Forelimb muscle (tissue), 1 donor: ENCODE measurements at regions not wholly inside any gene's neighbourhood (a gene's known extent, or its start where the extent isn't known, plus 50 kb on each side); places are given as distances from the start of the nearest gene placed in this dataset.

ENCODE experiments used
- DNase-seq: peaks from one replicate; pipeline ENCODE4 v3.0.0-alpha.2; 2013; ENCODE audit warnings: low read depth

GRCh38 chr11:122277493-122277892 is 161.5 kb upstream of the BLID start:
- no peak for DNase-seq

GRCh38 chr11:122276221-122276620 is 160.2 kb upstream of the BLID start:
- DNase-seq: no peak

- DNase-seq: no peak
Observed at GRCh38 chr11:122275508-122275907, 159.5 kb upstream of the BLID start.

- no peak for DNase-seq
Observed at GRCh38 chr11:122273476-122274191, 157.6 kb upstream of the BLID start.

GRCh38 chr11:122271745-122272144 is 155.7 kb upstream of the BLID start:
- no peak for DNase-seq

GRCh38 chr11:122271137-122271536 is 155.1 kb upstream of the BLID start:
- DNase-seq: no peak

GRCh38 chr11:122270535-122270934 is 154.5 kb upstream of the BLID start:
- no peak for DNase-seq

- DNase-seq: no peak
Observed at GRCh38 chr11:122269824-122270223, 153.8 kb upstream of the BLID start.

GRCh38 chr11:122268601-122269130 is 152.7 kb upstream of the BLID start:
- no peak for DNase-seq

GRCh38 chr11:122267602-122268001 is 151.6 kb upstream of the BLID start:
- no peak for DNase-seq

- DNase-seq: no peak
Observed at GRCh38 chr11:122265981-122266380, 150.0 kb upstream of the BLID start.

- DNase-seq: no peak
Observed at GRCh38 chr11:122264121-122264520, 148.1 kb upstream of the BLID start.

- no peak for DNase-seq
Observed at GRCh38 chr11:122261546-122261945, 145.5 kb upstream of the BLID start.

- DNase-seq: no peak
Observed at GRCh38 chr11:122259195-122259821, 143.3 kb upstream of the BLID start.

- DNase-seq: no peak
Observed at GRCh38 chr11:122258446-122259194, 142.6 kb upstream of the BLID start.

GRCh38 chr11:122253589-122254231 is 137.7 kb upstream of the BLID start:
- peak; percentile 41 for DNase-seq

- DNase-seq: no peak
Observed at GRCh38 chr11:122248939-122249338, 132.9 kb upstream of the BLID start.

GRCh38 chr11:122248131-122248530 is 132.1 kb upstream of the BLID start:
- DNase-seq: no peak

GRCh38 chr11:122246874-122247273 is 130.9 kb upstream of the BLID start:
- DNase-seq: no peak

- DNase-seq: no peak
Observed at GRCh38 chr11:122242731-122243130, 126.7 kb upstream of the BLID start.

- no peak for DNase-seq
Observed at GRCh38 chr11:122241566-122241965, 125.6 kb upstream of the BLID start.

- no peak for DNase-seq
Observed at GRCh38 chr11:122240638-122241037, 124.6 kb upstream of the BLID start.
